Endothelial cell (in vitro differentiated cells): ENCODE measurements at regions not wholly inside any gene's neighbourhood (a gene's known extent, or its start where the extent isn't known, plus 50 kb on each side); places are given as distances from the start of the nearest gene placed in this dataset.

Experiments used
- DNase-seq: peaks from one replicate; pipeline ENCODE4 v3.0.0; 2021; ENCODE audit warnings: low spot score
- H3K27ac Mint-ChIP-seq: one replicate; pipeline ENCODE4 v1.8.0; 2021; ENCODE audit warnings: mixed read lengths, inconsistent platforms; ENCODE audit not compliant: unreplicated experiment
- H3K27me3 Mint-ChIP-seq: one replicate; pipeline ENCODE4 v1.8.0; 2021; ENCODE audit warnings: mild to moderate bottlenecking, moderate library complexity, mixed read lengths, inconsistent platforms; ENCODE audit not compliant: unreplicated experiment
- H3K36me3 Mint-ChIP-seq: one replicate; pipeline ENCODE4 v1.8.0; 2021; ENCODE audit warnings: mild to moderate bottlenecking, low read depth, mixed read lengths, inconsistent platforms; ENCODE audit not compliant: unreplicated experiment
- H3K4me1 Mint-ChIP-seq: one replicate; pipeline ENCODE4 v1.8.0; 2021; ENCODE audit warnings: mild to moderate bottlenecking, mixed read lengths, inconsistent platforms; ENCODE audit not compliant: unreplicated experiment
- H3K4me3 Mint-ChIP-seq: one replicate; pipeline ENCODE4 v1.8.0; 2021; ENCODE audit warnings: mild to moderate bottlenecking, mixed read lengths, inconsistent platforms; ENCODE audit not compliant: unreplicated experiment
- H3K9me3 Mint-ChIP-seq: one replicate; pipeline ENCODE4 v1.8.0; 2021; ENCODE audit warnings: mixed read lengths, inconsistent platforms; ENCODE audit not compliant: unreplicated experiment
- TF ChIP-seq, protein P1 (sequence below): fragments of 200-600 bp; sonication (generic); IDR thresholded peaks from one replicate; pipeline ENCODE4 v1.5.0; 2021; ENCODE audit warnings: antibody characterized with exemption; ENCODE audit not compliant: unreplicated experiment

DNA sequence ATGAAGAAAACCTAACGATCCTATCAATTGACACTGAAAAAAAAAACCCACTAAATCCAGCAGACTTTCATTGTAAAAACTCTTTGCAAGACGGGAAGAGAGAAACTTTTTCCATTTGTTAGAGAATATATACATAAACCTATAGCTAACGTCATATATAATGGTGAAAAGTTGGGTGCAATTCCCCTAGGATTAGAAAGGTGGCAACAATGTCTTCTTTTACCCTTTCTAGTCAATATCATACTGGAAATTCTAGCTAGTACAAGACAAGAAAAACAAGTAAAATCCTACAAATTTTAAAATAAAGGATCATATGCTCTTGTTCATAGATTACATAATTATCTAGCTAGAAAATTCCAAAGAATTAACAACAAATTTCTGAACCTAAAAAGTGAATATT lies 1596.5 kb upstream of the LRRTM1 start:
- Mint-ChIP-seq H3K27ac (no peak overlapping the region), H3K27me3 (no peaks in the 10 kb centered on the region), H3K4me1 (no peaks in the 10 kb centered on the region), H3K4me3 (no peak overlapping the region), H3K9me3 (no peaks in the 10 kb centered on the region), H3K36me3 (no peaks in the 10 kb centered on the region)
- TF ChIP-seq, protein P1, sequence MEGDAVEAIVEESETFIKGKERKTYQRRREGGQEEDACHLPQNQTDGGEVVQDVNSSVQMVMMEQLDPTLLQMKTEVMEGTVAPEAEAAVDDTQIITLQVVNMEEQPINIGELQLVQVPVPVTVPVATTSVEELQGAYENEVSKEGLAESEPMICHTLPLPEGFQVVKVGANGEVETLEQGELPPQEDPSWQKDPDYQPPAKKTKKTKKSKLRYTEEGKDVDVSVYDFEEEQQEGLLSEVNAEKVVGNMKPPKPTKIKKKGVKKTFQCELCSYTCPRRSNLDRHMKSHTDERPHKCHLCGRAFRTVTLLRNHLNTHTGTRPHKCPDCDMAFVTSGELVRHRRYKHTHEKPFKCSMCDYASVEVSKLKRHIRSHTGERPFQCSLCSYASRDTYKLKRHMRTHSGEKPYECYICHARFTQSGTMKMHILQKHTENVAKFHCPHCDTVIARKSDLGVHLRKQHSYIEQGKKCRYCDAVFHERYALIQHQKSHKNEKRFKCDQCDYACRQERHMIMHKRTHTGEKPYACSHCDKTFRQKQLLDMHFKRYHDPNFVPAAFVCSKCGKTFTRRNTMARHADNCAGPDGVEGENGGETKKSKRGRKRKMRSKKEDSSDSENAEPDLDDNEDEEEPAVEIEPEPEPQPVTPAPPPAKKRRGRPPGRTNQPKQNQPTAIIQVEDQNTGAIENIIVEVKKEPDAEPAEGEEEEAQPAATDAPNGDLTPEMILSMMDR: peak; percentile 49
- no peak for DNase-seq

DNA sequence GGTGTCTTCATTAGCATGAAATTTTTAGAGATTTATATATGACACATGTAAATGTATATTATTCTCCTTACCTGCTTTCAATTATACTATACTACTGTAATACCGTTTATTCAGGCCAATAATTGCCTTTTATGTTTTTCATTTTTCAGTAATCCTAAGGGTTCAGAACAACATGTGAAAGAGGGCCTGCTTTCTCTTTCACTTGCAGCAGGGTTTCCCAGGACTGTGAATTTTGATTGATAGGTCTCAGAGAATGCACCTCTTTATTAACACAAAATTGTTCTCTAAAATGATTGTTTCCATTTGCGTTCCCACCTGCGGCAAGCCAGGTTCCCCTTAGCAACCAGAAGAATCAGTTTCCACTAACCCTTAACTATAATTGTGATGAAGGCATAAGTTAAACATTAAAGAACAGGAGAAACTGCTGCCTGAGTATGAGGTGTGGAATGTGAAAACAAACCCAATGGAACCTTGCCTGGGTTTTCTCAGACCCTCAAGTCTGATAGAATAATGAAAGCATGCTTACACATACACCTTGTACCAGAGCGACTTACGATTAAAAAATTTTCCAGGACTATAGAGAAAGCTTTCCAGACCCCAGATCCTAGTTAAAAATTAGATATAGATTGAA lies 1591.2 kb upstream of the LRRTM1 start:
- Mint-ChIP-seq H3K4me3 (no peak overlapping the region), H3K4me1 (no peaks in the 10 kb centered on the region)
- TF ChIP-seq, protein P1: no peak

DNA sequence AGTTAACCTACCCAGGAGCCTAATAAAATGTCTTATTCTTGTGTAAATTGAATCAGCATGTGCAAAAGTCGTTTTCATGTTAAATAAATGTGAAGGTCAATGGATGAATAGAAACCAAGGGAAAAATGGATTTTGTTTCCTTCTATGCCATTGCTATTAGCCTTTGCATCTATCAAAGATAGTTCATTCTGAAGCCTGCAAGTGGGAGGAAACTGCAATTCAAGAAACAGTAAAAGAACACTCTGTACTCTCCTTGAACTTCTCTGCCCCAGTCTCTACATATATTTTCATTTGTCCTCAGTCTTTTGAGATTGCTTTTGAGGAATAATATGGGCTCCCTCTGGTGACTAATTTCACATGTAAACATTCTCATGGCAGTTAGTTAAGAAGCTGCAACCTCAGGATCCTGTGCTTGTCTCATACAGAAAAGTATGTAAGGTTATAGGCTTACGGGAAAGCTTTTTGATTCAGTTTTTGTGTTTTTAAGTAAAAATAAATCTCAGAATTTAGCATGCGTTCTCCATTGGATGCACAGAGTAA lies 1590.0 kb upstream of the LRRTM1 start:
- Mint-ChIP-seq H3K4me1 (no peaks in the 10 kb centered on the region), H3K4me3 (no peak overlapping the region), H3K27ac (no peak overlapping the region), H3K36me3 (no peaks in the 10 kb centered on the region), H3K9me3 (no peaks in the 10 kb centered on the region), H3K27me3 (no peaks in the 10 kb centered on the region)
- TF ChIP-seq, protein P1: no peak
- DNase-seq: no peak

More for the DNA sequence above, 1591.2 kb upstream of the LRRTM1 start:
- Mint-ChIP-seq H3K36me3 (no peaks in the 10 kb centered on the region), H3K27me3 (no peaks in the 10 kb centered on the region), H3K9me3 (no peaks in the 10 kb centered on the region), H3K27ac (no peak overlapping the region)
- no peak for DNase-seq

DNA sequence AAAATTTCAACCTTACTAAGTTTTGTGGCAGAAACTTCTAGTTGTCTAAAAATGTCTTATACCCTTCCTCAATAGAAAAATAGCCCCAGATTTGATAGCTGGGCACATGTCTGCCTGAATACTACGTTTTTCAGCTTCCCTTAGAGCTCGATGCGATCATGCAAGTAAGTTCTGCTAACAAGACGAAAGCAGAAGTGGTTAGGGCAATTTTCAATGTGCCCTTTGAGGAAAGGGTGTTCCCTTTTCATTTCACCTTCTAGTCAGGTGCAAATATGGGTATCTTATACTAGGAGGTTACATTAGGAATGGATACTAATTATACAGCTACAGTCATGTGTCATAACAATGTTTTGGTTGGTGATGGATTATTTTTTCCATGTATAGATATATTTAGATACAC lies 1572.1 kb upstream of the LRRTM1 start:
- H3K9me3 Mint-ChIP-seq: no peaks in the 10 kb centered on the region
- TF ChIP-seq, protein P1: no peak
- no peak overlapping the region for H3K4me3 Mint-ChIP-seq
- no peaks in the 10 kb centered on the region for H3K27me3 Mint-ChIP-seq
- DNase-seq: no peak
- H3K4me1 Mint-ChIP-seq: no peaks in the 10 kb centered on the region
- H3K27ac Mint-ChIP-seq: no peak overlapping the region
- H3K36me3 Mint-ChIP-seq: no peaks in the 10 kb centered on the region

DNA sequence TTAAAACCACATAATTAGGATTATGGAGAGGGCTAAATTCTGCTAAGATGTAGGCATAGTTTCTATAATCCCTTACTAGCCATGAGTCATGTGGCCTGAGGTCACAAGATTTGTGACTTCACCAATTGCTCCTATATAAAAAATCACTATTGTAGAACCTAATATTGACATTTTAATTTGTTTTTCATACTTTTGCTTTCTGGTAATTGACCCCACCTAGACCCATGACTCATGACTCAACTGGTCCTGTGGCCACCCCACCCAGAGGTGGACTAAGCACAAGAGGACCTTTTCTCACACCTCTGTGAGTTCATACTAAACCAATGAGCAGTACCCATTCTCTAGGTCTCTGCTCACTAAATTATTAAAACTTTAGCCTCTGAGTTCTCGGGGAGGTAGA lies 1567.5 kb upstream of the LRRTM1 start:
- TF ChIP-seq, protein P1: no peak
- Mint-ChIP-seq H3K27me3 (peaks cover 2% of the 10 kb centered on the region), H3K36me3 (no peaks in the 10 kb centered on the region), H3K4me1 (no peaks in the 10 kb centered on the region), H3K9me3 (no peaks in the 10 kb centered on the region), H3K4me3 (no peak overlapping the region), H3K27ac (no peak overlapping the region)
- no peak for DNase-seq
